ENCODE measurements at regions not wholly inside any gene's neighbourhood (a gene's known extent, or its start where the extent isn't known, plus 50 kb on each side); places are given as distances from the start of the nearest gene placed in this dataset.
"Not testable (repeated sequence)": the region's sequence is repeated elsewhere in the genome, so short reads cannot be mapped to it uniquely, and the experiment has no call there.

DNA sequence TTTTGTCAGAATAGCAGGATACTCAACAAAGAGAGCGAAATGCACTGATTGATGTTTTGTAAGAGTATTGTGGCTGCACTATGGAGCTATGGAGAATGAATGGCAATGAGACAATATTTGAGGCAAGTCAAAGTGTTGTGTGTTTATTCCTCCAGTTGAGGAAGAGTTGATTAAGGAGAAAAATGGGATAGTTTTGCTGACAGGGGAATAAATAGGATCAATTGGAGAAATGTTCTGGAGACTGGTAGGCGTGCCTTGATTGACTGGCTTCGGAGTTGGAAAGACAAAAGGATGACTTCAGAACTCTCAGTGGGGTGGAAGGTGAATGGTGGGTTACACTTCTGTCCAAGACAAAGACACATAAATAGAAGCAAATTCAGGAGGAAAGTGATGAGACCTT lies 1254.9 kb upstream of the TMEM132C start:
- DNase-seq = no peak

DNA sequence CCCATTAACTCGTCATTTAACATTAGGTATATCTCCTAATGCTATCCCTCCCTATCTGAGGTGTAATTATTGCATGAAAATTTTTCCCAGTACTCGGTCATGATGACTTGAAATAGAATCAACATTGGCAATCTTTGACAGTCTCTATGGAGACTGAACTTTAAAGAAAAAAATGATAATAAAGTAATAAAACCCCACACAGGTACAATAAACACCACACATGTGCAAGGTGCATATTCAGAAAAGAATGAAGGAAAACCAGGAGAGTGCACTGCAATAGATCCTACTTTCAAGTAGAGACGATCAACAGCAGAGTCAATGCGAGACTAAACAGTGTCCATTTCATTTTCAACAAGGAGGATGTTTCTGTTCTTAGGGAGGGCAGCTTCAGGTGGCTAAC lies 1253.8 kb upstream of the TMEM132C start:
- no peak for DNase-seq

DNA sequence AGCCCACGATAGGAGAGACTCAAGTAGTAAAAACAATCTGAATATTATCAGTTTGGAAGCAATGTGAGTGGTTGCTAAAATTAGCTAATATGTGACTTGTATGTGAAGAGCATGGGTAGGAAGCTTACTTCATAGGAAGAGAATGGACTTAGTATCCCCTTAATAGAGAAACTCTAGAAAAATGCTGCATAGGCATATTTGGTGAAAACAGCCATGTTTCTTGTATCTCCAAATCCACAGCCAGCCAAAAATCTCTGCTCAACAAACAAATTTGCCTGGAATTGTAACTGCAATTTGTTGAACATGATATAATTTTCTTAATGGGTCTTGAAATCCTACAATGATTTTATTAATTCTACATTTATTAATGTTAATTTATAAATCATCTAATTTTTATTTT lies 1252.9 kb upstream of the TMEM132C start:
- no peak for DNase-seq

DNA sequence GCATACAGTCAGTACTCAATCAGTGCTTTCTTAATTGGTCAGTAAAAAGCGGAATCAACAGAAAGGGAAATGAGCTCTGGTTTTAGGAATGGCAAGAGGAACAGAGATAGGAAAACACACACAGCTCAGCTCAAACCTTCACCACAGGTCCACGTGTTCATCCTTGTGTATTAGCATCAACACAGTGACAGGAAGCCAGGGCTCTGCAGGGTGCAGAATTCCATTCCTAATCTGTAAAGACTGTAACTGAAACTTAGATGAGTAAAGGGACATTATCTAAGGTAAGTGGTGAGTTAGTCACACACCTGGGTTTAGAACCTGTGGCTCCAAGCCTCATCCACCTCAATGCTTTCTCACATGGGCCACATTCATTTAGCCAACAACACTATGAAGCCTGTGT lies 1242.2 kb upstream of the TMEM132C start:
- DNase-seq = no peak

DNA sequence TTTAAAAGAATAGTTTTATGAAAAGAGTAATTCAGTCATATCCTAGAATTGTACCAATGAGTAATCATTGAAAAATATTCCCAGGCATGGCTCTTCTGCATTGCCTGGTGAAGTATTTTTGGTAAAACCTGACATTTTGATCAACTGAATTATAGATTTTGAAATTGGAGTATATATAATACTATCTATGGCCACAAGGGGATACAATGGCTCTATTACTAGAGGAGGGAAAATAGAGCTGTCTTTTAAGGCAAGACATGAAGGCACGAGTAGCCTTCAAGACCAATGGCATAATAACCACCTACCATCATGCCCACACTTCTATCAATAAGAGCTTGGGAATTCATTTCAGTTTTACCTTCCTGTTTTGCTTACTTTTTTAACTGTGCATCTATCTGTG lies 1241.4 kb upstream of the TMEM132C start:
- DNase-seq = no peak

DNA sequence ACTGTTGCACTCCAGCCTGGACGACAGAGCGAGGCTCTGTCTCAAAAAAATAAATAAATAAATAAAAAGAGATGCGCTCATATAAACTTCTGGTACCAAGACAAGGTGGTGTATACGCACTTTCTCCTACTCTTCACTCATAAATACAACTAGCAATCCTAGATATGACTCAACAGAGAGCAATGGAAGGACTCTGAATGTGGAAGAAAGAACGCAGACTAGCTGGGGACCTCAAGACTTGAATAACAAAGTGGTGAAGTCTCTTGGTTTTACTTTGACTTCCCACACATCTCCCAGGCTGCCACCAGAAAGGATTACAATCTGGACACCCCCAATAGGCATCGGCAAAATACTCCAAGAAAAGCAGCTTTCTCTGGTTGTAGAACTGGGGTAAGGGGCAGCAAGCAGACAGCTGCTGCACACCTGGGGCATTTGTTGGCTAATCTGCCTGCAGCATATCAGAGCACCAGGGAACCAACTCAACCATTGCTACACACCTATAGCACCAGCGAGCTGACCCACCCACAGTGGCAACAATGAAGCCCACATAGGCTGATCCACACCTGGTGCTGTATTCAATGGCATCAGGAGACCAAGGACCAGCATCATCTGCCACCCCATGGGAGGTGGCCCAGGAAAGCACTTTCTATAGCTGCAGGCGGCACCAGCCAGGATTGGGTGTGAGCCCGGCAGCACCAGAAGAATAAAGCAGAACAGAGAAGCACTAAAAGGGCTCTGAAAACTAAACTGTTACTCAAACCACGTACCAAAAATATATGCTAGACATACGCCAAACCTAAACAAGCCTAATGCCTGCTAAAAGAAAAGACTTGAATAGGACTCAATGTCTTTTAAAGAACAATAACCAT lies 1231.7 kb upstream of the TMEM132C start:
- DNase-seq = no peak

DNA sequence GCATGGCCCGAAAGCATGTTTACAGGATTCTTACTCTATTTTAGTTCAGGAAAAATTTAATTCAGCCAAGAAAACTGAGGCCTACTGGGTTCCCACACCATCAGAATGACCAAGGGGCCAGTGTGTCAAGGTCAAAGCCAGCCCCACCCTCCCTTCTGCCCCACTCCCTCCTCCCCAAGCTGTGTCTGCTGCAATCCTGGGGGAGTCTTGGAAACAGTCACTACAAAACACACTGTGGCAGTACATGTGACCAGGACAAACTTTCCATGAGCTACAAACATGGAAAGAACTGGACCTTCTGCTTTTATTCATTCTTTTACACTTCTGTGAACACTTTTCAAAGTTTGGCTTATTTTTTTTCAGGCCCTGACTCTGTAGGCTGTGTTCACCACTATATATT lies 1228.8 kb upstream of the TMEM132C start:
- no peak for DNase-seq

DNA sequence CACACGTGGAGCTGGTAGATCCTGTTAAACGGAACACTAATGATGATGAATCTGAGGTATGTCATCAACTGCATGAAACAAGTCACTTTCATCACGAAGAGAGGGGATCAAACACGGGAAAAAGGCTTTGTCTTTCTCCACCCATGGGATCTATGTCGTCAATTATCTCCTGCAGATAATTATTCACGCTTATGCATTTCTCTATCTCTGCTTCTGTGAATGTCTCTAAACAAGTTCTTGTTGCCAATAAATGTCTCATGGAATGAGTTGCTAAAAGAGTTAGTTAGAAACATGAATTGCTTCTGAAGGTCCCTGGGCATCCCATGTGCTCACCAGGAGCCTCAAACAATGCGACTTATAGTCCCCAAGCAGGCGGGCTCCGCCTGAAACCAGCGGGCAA lies 1228.2 kb upstream of the TMEM132C start:
- DNase-seq = no peak

DNA sequence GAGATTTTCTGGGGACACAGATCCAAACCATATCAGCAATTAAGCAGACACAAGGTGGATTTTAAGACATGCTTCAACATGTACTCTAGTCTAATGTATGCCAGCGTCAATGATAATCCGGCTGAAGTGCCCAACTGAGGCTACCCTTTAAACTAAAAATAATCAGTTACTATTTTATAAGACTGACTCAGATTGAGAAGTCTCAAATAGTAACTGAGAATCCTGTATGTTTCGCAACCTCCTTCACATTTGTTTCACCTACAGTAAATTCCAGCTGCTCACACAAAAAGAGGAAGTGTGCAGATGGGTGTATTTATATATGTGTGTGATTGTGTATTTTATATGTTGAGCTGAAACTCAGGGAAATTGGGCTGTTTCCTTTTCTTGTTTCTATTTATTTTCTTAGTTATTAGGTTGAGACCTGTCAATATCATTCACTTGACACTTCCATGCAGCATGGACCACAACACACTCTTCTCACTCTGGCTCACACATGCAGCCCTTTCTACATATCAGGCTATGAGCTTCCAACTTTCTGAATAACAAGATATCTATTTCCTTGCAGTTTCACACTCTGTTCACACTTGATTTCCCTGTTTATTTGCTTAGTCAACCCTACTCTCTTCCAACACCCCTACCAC lies 1224.9 kb upstream of the TMEM132C start:
- DNase-seq = no peak

DNA sequence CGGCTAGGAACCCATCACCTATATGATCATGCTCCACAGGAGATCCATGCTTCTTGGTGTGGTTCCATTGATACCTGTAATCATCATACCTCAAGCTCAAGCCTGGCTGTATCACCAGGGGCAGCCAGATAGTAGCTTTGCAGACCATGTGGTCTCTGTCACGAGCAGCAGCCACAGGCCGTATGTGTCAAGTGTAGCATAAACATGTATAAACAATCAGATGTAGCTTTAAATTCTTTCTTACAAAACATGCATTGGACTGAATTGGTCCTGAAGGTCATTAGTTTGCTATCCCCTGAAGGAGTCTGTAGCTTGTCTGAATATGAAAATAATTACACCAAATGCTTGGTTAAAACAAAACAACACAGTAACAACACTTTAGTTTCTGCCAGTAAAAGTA lies 1223.2 kb upstream of the TMEM132C start:
- no peak for DNase-seq

DNA sequence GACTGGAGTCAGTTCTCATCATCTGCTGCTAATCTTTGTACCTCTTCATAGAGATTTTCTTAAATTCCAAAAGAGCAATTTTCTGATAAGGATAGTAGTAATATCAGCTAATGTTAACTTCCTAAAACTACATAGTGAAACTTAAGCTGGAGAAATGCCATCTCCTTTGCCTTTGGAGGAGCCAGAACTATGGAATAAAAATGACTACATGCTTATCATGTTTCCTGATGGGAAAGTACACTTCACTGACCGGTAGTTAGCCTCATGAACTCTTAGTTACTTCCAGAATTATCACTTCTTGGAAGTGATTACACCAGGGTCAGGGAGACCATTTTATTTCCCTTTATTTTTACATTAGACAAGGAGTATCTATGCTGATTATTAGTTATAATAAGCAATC lies 1222.1 kb upstream of the TMEM132C start:
- no peak for DNase-seq

DNA sequence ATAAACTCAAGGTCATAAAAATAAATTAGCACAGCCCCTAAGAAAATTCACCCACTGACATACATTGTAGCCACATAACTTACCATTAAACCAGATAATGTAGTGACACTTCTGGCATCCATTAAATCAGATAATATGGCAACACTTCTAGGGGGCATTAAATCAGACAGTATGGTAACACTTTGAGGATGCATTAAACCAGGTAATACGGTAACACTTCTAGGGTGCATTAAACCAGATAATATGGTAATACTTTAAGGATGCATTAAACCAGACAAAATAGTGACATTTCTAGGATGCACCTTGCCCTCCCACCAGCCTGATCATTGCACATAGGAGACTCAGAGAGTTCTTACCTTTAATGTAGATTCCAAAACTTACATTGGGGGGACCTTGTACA lies 1220.5 kb upstream of the TMEM132C start:
- DNase-seq = no peak

DNA sequence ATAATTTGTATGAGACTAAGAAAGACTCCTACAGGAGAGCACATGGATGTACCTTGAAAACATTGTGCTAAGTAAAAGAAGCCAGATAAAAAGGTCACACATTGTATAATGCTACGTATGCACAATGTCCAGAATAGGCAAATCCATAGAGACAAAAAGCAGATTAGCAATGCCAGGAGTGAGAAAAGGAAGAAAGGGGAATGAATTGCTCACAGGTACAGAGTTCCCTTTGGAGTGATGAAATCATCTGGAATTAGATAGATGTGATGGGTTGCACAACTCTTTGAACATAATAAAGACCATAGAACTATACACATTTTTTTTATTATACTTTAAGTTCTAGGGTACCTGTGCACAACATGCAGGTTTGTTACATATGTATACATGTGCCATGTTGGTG lies 1218.9 kb upstream of the TMEM132C start:
- DNase-seq = no peak

DNA sequence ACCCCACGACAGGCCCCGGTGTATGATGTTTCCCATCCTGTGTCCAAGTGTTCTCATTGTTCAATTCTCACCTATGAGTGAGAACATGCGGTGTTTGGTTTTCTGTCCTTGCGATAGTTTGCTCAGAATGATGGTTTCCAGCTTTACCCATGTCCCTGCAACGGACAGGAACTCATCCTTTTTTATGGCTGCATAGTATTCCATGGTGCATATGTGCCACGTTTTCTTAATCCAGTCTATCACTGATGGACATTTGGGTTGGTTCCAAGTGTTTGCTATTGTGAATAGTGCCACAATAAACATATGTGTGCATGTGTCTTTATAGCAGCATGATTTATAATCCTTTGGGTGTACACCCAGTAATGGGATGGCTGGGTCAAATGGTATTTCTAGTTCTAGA lies 1218.4 kb upstream of the TMEM132C start:
- DNase-seq = not testable (repeated sequence)

DNA sequence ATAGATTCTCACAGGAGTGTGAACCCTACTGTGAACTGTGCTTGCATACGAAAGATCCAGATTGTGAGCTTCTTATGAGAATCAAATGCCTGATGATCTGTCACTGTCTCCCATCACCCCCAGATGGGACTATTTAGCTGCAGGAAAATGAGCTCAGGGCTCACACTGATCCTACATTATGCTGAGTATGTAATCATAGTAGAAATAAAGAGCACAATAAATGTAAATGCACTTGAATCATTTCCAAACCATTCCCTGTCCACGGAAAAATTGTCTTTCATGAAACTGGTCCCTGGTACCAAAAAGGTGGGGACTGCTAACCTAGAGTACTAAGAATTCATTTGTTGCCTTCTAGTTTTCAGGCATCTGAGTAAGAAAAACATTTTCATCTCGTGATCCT lies 1215.8 kb upstream of the TMEM132C start:
- no peak for DNase-seq

DNA sequence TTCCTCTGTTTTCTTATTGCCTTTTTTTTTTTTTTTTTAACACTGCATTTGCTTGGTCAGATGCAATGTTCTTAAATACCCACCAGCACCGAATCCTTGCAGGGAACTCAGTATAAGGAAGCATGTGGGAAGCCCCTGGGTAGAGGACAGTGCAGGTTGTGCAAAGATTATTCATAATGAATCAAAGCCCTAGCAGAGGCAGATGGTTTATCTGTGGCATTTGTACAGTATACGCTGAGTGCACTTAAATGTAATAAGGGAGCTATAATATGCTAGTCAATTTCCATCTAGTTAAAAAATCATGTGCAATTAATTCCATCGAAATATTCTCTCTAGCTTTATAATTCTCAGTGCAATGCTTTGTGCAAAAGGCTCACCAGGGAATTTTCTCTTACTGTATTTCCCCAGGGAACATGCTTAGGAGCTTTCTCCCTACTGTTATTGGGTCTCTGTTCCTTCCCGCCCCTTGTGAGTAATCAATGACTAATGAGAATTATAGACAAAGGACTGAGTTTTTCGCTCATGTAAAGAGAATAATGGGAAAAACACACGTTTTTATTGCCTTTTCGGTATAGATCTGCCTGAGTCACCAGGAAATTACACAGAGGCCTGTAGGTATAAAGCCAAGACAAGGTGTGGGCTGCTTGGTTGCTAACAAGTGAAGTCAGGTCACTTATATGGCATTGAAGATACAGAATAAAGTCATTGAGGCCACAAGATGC lies 1214.3 kb upstream of the TMEM132C start:
- DNase-seq = no peak

DNA sequence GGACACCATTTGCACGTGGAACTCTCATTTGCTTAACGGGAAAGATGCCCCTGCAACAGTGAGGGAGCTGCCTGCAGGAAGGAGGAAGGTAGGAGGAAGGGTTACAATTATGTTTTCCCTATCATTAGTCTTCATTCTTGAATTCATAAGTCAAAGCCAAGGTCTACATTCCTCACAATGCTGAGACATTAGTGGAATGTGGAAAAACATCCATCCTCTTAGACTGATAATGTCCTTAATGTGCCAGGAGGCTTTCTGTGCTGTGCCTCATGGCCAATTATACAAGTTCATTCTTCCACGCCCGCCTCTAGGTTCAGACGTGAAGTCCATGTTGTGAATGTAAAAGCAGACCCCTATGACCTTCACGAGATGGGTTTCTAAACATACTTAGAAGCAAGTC lies 1212.4 kb upstream of the TMEM132C start:
- DNase-seq = no peak

DNA sequence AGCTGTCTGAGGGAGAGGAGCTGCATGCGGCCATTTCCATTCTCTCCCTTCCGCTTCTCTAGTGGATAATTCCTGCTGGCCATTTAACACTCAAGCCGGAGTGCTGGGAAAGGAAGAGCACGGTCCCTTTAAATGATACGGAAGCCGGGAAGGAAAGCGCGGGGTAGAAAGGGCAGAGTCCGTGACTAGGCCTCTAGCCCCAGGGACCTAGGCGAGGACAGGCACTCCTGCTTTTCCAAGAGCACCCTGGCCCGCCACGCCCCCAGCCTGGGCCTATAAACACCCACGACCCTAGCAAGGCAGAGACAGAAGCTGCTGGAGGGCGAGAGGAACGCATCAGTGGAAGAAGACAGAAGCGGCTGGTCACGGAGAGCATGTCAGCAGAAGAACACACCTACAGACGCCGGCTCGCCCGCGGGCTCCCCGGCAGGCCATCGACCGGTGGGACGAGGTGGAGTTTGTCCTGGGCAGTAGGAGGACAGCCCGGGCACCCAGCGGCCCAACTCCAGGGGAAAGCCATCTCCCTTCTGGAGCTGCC lies 1206.6 kb upstream of the TMEM132C start:
- no peak for DNase-seq

DNA sequence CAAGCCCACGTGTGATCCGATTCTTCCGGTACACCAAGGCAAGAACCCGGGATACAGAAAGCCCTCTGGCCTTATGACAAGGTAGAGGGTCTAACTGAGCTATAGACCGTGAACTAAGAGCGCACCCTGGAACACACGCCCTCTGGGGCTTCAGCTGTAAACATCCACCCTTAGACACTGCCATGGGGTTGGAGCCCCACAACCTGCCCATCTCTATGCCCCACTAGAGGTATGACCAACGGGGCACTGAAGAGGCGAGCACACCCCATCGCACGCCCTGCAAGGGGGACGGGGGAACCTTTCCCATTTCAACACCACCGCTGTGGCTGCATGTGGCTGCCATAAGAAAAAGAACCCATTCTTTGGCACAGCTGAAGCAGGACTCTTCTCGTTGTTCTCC lies 1206.0 kb upstream of the TMEM132C start:
- no peak for DNase-seq

DNA sequence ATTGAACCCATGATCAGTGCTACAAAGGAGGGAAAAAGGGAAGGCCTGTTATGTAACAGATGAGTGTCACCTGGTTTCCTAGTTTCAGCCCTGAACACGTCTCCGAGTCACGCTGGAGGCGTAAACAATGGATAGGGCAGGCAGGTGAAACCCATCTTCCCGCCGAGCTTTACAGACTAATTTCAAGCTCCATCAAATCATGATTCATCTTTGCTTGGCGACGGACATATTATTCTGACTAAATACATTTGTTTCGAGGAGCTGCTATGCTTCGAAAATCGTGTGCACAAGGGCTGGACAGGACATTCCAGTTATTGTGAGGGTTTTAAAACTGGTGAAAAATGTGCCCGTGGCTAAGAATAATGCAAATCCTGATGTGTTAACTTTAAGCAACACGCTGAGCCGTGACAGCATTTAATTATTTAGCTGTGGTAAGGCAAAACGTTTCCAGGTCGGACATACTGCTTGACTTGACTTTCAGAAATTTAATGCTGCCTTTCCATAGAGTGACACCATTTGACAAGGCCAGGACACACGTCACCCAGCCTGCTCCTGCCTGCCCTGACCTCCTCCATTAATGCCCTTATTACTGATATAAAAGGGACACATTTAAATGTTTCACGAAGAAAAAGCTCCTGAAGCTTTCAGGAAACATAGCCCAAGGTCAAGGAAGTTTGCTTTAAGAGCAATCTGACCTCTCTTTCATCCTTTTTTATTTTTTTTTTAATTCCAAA lies 1203.5 kb upstream of the TMEM132C start:
- no peak for DNase-seq

DNA sequence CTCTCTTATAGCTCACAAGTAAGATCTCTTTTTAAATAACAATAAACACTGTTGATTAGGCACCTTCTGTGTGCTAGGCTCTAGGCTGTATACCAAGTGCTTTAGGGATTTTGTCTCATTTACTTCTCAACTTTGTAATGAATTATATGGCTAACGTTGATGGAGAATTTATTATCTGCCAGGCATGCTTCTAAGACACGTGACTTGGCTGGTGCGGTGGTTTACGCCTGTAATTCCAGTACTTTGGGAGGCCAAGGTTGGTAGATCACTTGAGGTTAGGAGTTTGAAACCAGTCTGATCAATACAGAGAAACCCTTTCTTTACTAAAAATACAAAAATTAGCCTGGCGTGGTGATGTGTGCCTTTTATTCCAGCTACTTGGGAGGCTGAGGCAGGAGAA lies 1202.8 kb upstream of the TMEM132C start:
- no peak for DNase-seq

DNA sequence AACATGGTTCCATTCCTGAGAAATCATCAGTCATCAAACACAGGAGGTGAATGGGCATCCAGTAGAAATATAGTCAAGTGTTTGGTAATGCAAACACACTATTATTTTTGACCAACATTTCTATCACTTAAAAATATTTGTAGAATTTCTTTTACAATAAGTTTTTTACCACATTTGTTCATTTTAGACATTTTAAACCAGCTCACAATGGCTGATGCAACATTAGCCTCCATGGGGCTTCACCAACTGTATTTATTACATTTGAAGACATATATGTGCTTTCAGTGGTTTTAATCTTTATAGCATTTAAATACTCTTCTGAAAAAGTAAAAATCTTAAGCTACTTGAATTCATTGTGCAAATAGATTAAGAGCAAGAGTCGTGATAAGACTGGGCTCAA lies 1201.4 kb upstream of the TMEM132C start:
- DNase-seq = no peak
